Osteoblast (primary cell): ENCODE measurements at regions not wholly inside any gene's neighbourhood (a gene's known extent, or its start where the extent isn't known, plus 50 kb on each side); places are given as distances from the start of the nearest gene placed in this dataset.

Experiments used
- DNase-seq: peaks from one replicate; pipeline ENCODE4 v3.0.0; 2011; ENCODE audit warnings: low spot score, mixed read lengths; ENCODE audit not compliant: insufficient read length; ENCODE audit errors: missing footprints
- H2AFZ ChIP-seq: 2 replicates; pipeline ENCODE4 v1.6.0; 2011; ENCODE audit warnings: mild to moderate bottlenecking, low read length
- H3K27ac ChIP-seq: 2 replicates; pipeline ENCODE4 v1.5.1; 2011; ENCODE audit warnings: mild to moderate bottlenecking, low read depth, low read length, moderate library complexity
- H3K27me3 ChIP-seq: 2 replicates; pipeline ENCODE4 v1.6.0; 2012; ENCODE audit warnings: mild to moderate bottlenecking, control low read depth, inconsistent platforms, low read length, moderate library complexity; ENCODE audit not compliant: insufficient read depth
- H3K36me3 ChIP-seq: 2 replicates; pipeline ENCODE4 v1.5.1; 2011; ENCODE audit warnings: mild to moderate bottlenecking, low read length, control low read depth, moderate library complexity; ENCODE audit not compliant: insufficient read depth
- H3K4me1 ChIP-seq: 2 replicates; pipeline ENCODE4 v1.5.1; 2011; ENCODE audit warnings: mild to moderate bottlenecking, low read length, control low read depth, moderate library complexity; ENCODE audit not compliant: insufficient read depth
- H3K4me2 ChIP-seq: 2 replicates; pipeline ENCODE4 v1.6.0; 2011; ENCODE audit warnings: mild to moderate bottlenecking, low read length; ENCODE audit not compliant: insufficient read depth
- H3K4me3 ChIP-seq: fragments of 200-600 bp; sonication (generic); 3 replicates; pipeline ENCODE4 v1.5.1; 2012; ENCODE audit warnings: mild to moderate bottlenecking, low read length, inconsistent platforms; ENCODE audit not compliant: insufficient read depth
- H3K79me2 ChIP-seq: 2 replicates; pipeline ENCODE4 v1.6.0; 2012; ENCODE audit warnings: mild to moderate bottlenecking, low read length, control low read depth, inconsistent platforms; ENCODE audit not compliant: insufficient read depth
- H3K9me3 ChIP-seq: 2 replicates; pipeline ENCODE4 v1.5.1; 2011; ENCODE audit warnings: low read depth, low read length, control low read depth
- H4K20me1 ChIP-seq: 2 replicates; pipeline ENCODE4 v1.6.0; 2012; ENCODE audit warnings: mild to moderate bottlenecking, low read length, control low read depth; ENCODE audit not compliant: insufficient read depth
- TF ChIP-seq, protein P1 (sequence below): IDR thresholded peaks from 2 replicates; pipeline ENCODE4 v1.5.1; 2011; ENCODE audit warnings: mild to moderate bottlenecking, low read depth, low read length, moderate library complexity; ENCODE audit errors: extremely low read depth

DNA sequence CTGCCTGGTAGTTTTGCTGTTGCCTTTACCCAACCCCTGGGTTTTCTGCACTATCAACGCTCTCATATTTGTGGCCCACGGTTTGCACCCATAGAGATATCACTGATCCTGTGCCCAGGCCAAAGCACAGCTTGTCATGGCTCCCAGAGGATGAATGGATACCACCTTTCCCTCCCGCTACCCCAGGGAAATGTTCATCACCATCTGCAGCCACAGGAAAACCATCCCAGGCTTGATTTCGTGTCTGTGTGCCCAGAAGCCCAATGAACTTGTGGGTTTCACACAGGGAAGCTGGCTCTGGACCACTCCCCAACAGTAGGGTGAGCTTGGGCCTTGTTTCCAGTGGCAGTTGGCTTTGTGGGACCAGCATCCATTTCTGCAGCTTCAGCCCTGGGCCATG lies 143.1 kb upstream of the GDF10 start:
- peaks cover 3% of the 10 kb centered on the region for H3K27me3 ChIP-seq
- TF ChIP-seq, protein P1, sequence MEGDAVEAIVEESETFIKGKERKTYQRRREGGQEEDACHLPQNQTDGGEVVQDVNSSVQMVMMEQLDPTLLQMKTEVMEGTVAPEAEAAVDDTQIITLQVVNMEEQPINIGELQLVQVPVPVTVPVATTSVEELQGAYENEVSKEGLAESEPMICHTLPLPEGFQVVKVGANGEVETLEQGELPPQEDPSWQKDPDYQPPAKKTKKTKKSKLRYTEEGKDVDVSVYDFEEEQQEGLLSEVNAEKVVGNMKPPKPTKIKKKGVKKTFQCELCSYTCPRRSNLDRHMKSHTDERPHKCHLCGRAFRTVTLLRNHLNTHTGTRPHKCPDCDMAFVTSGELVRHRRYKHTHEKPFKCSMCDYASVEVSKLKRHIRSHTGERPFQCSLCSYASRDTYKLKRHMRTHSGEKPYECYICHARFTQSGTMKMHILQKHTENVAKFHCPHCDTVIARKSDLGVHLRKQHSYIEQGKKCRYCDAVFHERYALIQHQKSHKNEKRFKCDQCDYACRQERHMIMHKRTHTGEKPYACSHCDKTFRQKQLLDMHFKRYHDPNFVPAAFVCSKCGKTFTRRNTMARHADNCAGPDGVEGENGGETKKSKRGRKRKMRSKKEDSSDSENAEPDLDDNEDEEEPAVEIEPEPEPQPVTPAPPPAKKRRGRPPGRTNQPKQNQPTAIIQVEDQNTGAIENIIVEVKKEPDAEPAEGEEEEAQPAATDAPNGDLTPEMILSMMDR: no peak
- no peak overlapping the region for H3K27ac ChIP-seq
- H3K4me2 ChIP-seq: no peak overlapping the region
- no peaks in the 10 kb centered on the region for H3K36me3 ChIP-seq
- DNase-seq: no peak
- no peak overlapping the region for H2AFZ ChIP-seq
- peaks cover 2% of the 10 kb centered on the region for H3K9me3 ChIP-seq
- H3K79me2 ChIP-seq: no peaks in the 10 kb centered on the region
- H3K4me3 ChIP-seq: no peak overlapping the region
- H4K20me1 ChIP-seq: no peaks in the 10 kb centered on the region
- H3K4me1 ChIP-seq: no peaks in the 10 kb centered on the region

DNA sequence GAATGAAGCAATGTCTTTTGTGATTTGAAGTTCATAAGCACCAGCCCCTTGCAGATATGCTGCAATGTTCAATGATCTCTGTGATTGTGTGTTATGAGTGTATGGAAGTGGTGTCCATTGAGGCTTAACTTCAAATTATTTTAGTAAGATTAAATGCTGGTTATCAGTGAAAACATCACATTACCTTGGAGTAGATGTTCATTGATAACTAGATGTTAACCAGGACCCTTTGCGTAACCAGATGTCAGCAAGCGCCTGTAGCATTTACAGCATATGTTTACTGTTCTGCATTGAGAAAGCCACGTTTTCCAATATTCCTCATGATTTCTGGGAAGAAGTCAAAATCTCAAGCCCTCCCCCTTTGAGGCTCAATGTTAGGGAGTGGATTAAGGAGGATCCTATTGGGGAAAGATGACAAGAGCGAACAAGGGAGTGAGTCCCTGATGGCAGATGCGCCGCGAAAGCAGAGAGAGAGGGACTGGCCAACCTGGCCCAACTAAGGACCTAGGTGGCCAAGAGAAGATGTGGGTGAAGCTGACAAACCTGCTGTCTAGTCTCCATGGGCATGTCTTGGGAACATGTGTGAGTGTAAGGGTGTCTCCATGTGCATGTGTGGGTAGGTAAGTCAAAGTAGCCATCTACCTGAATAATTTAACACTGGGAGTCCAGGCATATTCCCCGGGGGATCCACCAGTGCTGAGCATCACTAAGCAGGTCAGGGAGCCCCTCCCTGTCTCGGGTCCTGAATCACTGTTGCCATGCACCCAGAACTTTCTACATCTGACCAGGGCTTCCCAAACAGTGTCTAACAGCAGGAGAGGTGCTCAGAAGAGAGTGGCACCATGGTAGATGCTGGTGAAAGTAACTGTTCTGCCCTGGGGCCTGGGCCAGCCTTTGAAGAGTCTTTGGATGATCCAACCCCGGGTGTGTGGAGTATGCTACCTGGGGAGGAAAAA lies 141.6 kb upstream of the GDF10 start:
- no peak for DNase-seq
- Histone ChIP-seq H3K27ac (no peak overlapping the region), H3K79me2 (no peaks in the 10 kb centered on the region), H3K4me1 (no peaks in the 10 kb centered on the region), H3K4me3 (no peak overlapping the region), H2AFZ (no peak overlapping the region), H4K20me1 (no peaks in the 10 kb centered on the region), H3K27me3 (peaks cover 3% of the 10 kb centered on the region), H3K4me2 (no peak overlapping the region), H3K36me3 (no peaks in the 10 kb centered on the region), H3K9me3 (peaks cover 2% of the 10 kb centered on the region)
- TF ChIP-seq, protein P1: no peak

DNA sequence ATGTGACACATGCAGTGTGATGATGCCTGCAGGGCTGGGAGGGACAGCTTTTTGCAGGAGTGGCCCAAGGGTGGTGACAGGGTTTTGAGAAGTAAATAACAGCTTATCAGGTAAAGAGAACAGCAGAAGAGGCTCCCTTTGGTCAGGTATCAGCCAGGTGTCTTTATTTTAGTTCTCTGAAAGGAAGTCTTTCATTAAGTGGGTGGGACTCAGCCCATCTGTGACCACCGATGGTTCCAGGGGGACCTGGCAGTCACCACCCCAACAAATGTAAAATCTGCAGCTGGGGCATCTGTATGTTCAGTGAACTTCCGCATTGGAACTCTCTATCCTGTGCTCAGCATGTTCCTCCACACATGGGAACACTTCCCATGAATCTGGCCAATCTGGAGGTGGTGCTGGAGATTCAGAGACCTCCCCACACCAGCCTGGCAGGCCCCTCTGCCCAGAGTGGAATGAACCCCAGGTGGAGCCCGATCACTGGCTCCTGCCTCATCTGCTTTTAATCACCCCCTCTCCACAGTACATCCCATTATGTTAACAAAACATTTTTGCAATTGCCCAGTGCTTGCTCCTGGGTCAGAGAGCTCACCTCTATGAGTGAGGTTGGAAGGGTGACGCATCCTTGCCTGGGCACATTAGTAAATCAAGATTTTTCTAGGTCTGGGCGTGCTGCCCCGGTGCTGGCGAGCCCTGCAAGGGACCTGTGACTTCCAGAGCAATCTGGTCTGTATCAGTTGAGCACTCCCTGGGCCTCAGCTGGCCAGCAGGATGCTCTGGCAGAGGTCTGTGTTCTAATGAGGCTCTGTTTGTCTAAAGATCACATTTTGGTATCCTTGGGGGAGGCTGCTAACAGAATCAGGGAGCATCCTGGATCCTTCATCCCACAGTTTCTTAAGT lies 140.4 kb upstream of the GDF10 start:
- peaks cover 2% of the 10 kb centered on the region for H3K9me3 ChIP-seq
- H3K79me2 ChIP-seq: no peaks in the 10 kb centered on the region
- no peak for DNase-seq
- peaks cover 3% of the 10 kb centered on the region for H3K27me3 ChIP-seq
- no peak overlapping the region for H3K4me2 ChIP-seq
- no peaks in the 10 kb centered on the region for H4K20me1 ChIP-seq
- no peaks in the 10 kb centered on the region for H3K36me3 ChIP-seq
- H2AFZ ChIP-seq: no peak overlapping the region
- no peak overlapping the region for H3K4me3 ChIP-seq
- peaks cover 6% of the 10 kb centered on the region for H3K4me1 ChIP-seq
- no peak overlapping the region for H3K27ac ChIP-seq
- TF ChIP-seq, protein P1: no peak
